ENCODE measurements at regions not wholly inside any gene's neighbourhood (a gene's known extent, or its start where the extent isn't known, plus 50 kb on each side); places are given as distances from the start of the nearest gene placed in this dataset.
"Not testable (repeated sequence)": the region's sequence is repeated elsewhere in the genome, so short reads cannot be mapped to it uniquely, and the experiment has no call there.

GRCh38 chr16:63655846-63656245 lies 1466.0 kb downstream of the CDH11 start:
- DNase-seq (ENCODE audit: low spot score), result no peak
- no peak for FAIRE-seq

GRCh38 chr16:63653044-63653839 lies 1468.6 kb downstream of the CDH11 start:
- FAIRE-seq, result no peak

GRCh38 chr16:63652091-63652490 lies 1469.8 kb downstream of the CDH11 start:
- FAIRE-seq (no peak), DNase-seq (ENCODE audit: low spot score) (no peak)

More at GRCh38 chr16:63653044-63653839, 1468.6 kb downstream of the CDH11 start:
- no peak for DNase-seq (ENCODE audit: low spot score)

GRCh38 chr16:63650550-63650949 lies 1471.3 kb downstream of the CDH11 start:
- FAIRE-seq (no peak), DNase-seq (ENCODE audit: low spot score) (no peak)

GRCh38 chr16:63633706-63634445 lies 1488.0 kb downstream of the CDH11 start:
- not testable (repeated sequence) for DNase-seq (ENCODE audit: low spot score); FAIRE-seq

GRCh38 chr16:63629272-63629671 lies 1492.6 kb downstream of the CDH11 start:
- DNase-seq (ENCODE audit: low spot score), result no peak
- FAIRE-seq, result no peak

- DNase-seq (ENCODE audit: low spot score) (no peak), FAIRE-seq (no peak)
Observed at GRCh38 chr16:63628812-63629211, 1493.1 kb downstream of the CDH11 start.

GRCh38 chr16:63625126-63625525 lies 1496.7 kb downstream of the CDH11 start:
- DNase-seq (ENCODE audit: low spot score) (no peak), FAIRE-seq (no peak)

GRCh38 chr16:63623551-63624039 lies 1498.3 kb downstream of the CDH11 start:
- FAIRE-seq, result no peak

GRCh38 chr16:63618896-63619485 lies 1502.9 kb downstream of the CDH11 start:
- no peak for FAIRE-seq

More at GRCh38 chr16:63623551-63624039, 1498.3 kb downstream of the CDH11 start:
- DNase-seq (ENCODE audit: low spot score), result no peak

GRCh38 chr16:63617990-63618763 lies 1503.7 kb downstream of the CDH11 start:
- DNase-seq (ENCODE audit: low spot score) (peak; percentile 58), FAIRE-seq (no peak)

More at GRCh38 chr16:63618896-63619485, 1502.9 kb downstream of the CDH11 start:
- DNase-seq (ENCODE audit: low spot score), result no peak

- no peak for FAIRE-seq
Observed at GRCh38 chr16:63617047-63617989, 1504.5 kb downstream of the CDH11 start.

GRCh38 chr16:63614429-63614828 lies 1507.4 kb downstream of the CDH11 start:
- FAIRE-seq, result no peak
- no peak for DNase-seq (ENCODE audit: low spot score)

More at GRCh38 chr16:63617047-63617989, 1504.5 kb downstream of the CDH11 start:
- peak; percentile 6 for DNase-seq (ENCODE audit: low spot score)

- peak; percentile 76 for DNase-seq (ENCODE audit: low spot score)
Observed at GRCh38 chr16:63613701-63614100, 1508.2 kb downstream of the CDH11 start.

GRCh38 chr16:63612462-63613227 lies 1509.2 kb downstream of the CDH11 start:
- DNase-seq (ENCODE audit: low spot score) (no peak), FAIRE-seq (no peak)

More at GRCh38 chr16:63613701-63614100, 1508.2 kb downstream of the CDH11 start:
- FAIRE-seq, result peak; percentile 98

- no peak for FAIRE-seq
- no peak for DNase-seq (ENCODE audit: low spot score)
Observed at GRCh38 chr16:63606778-63607177, 1515.1 kb downstream of the CDH11 start.

GRCh38 chr16:63602206-63602927 lies 1519.5 kb downstream of the CDH11 start:
- no peak for FAIRE-seq
- no peak for DNase-seq (ENCODE audit: low spot score)

- FAIRE-seq, result no peak
- no peak for DNase-seq (ENCODE audit: low spot score)
Observed at GRCh38 chr16:63596716-63597115, 1525.1 kb downstream of the CDH11 start.
